ENCODE measurements at regions not wholly inside any gene's neighbourhood (a gene's known extent, or its start where the extent isn't known, plus 50 kb on each side); places are given as distances from the start of the nearest gene placed in this dataset.
A peak's percentile ranks its signal among the peaks of the same experiment; 100 is the strongest.

GRCh38 chr5:1748271-1748670 is 51.4 kb downstream of the MRPL36 start:
- Mint-ChIP-seq H3K27me3 (ENCODE audit: low read depth in 3 of 3) (peaks cover 0 to 4% (median 3%) of the 10 kb centered on the region in 3 donors), H3K9me3 (no peaks in the 10 kb centered on the region), H3K4me3 (no peak overlapping the region), H3K36me3 (no peaks in the 10 kb centered on the region), H3K27ac (no peak overlapping the region), H3K4me1 (no peaks in the 10 kb centered on the region)
- DNase-seq = no peak

DNA sequence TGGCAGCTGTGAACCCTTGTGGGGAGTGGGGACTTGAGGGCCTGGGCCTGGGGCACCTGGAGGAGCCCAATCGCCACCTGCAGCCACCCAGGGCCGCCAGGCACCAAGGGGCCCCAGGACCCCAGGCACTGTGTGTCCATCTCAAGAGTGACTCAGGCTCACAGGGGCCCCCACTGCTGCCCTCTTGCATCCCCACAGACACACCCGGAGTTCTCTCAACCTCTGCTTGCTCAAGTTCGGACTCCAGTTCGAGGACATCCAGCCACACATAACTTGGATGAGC is 51.9 kb downstream of the MRPL36 start:
- Mint-ChIP-seq H3K27me3 (ENCODE audit: low read depth in 3 of 3) (peaks cover 0 to 7% (median 2%) of the 10 kb centered on the region in 3 donors), H3K4me1 (no peaks in the 10 kb centered on the region), H3K9me3 (no peaks in the 10 kb centered on the region), H3K4me3 (no peak overlapping the region), H3K27ac (no peak overlapping the region), H3K36me3 (no peaks in the 10 kb centered on the region)
- no peak for DNase-seq

DNA sequence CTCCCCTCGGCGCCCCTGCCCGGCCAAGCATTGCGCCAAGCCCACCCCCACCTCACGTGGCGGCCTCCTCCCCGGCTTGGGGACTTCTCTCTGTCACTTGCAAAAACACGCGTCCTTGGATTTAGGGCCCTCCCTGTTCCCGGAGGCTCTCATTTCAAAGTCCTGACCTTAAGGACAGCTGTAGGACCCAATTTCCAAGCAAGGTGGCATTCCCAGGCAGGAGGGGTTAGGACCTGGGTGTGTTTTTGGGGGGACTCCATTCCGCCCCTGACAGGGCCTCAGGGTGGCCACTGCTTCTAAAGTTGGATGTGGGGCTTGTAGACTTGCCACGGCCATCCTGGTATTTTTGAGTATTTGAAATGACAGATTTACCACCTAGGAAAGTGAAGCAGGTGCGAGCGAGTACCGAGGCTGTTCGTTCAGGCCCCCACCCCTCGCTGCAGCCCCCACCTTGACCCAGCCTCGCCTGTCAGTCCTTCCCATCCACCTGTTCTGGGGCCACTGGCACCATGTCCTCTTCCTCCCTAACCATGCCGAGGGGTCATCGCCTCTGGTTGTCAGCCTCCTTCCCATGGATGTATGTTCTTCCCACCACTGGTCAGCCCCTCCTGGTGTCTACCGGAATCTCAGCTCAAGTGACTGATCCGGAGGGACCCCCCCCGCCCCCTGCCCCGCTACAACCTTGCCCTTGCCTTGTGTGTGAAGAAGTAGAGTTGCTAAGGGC is 52.4 kb downstream of the MRPL36 start:
- no peak for DNase-seq
- Mint-ChIP-seq H3K36me3 (no peaks in the 10 kb centered on the region), H3K9me3 (no peaks in the 10 kb centered on the region), H3K4me1 (no peaks in the 10 kb centered on the region), H3K4me3 (no peak overlapping the region), H3K27ac (no peak overlapping the region), H3K27me3 (ENCODE audit: low read depth in 3 of 3) (peaks cover 0 to 7% (median 0%) of the 10 kb centered on the region in 3 donors)

DNA sequence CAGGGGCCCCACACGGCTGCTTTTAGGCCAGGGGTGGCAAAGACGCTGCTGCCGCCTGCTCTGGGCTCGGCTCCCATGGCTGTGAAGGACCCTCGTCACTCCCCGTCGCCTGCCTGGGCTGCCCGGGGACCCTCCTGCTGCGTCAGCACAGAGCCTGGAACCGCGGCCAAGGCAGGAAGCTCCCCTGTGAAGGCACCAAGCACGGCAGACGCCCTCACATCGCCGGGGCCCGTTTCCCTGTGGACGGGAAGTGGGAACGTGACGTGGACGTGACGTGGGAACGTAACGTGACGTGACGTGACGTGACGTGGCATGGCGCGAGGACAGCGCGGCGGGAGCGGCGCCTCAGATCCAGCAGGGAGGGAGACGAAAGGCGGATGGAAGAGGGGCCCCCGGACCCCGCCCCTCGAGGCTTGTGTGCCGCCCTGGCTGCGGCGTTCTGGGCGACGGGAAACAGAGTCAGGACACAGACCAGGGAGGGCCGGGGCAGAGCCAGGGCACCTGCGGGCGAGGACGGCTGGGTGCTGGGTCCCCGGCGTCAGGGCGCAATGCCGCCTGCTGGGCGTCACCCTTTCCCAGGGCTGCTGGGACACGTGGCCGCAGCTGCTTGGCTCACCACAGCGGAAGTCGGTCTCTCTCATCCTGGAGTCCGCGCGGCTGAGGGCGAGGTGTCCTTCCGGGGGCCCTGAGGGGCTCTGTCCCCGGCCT is 53.1 kb downstream of the MRPL36 start:
- H3K27ac Mint-ChIP-seq = no peak overlapping the region
- peaks cover 0 to 11% (median 2%) of the 10 kb centered on the region in 3 donors for H3K27me3 Mint-ChIP-seq (ENCODE audit: low read depth in 3 of 3)
- no peaks in the 10 kb centered on the region for H3K9me3 Mint-ChIP-seq
- H3K4me3 Mint-ChIP-seq = no peak overlapping the region
- no peaks in the 10 kb centered on the region for H3K4me1 Mint-ChIP-seq
- DNase-seq = no peak
- H3K36me3 Mint-ChIP-seq = no peaks in the 10 kb centered on the region

- Mint-ChIP-seq H3K9me3 (no peaks in the 10 kb centered on the region), H3K27me3 (ENCODE audit: low read depth in 3 of 3) (peaks cover 0 to 11% (median 2%) of the 10 kb centered on the region in 3 donors), H3K36me3 (no peaks in the 10 kb centered on the region), H3K4me3 (no peak overlapping the region), H3K4me1 (no peaks in the 10 kb centered on the region), H3K27ac (no peak overlapping the region)
- no peak for DNase-seq
These were observed 53.8 kb downstream of the MRPL36 start for GRCh38 chr5:1745796-1746370.

GRCh38 chr5:1745123-1745795 is 54.4 kb downstream of the MRPL36 start:
- no peaks in the 10 kb centered on the region for H3K4me1 Mint-ChIP-seq
- no peak overlapping the region for H3K27ac Mint-ChIP-seq
- DNase-seq = no peak
- no peak overlapping the region for H3K4me3 Mint-ChIP-seq
- H3K9me3 Mint-ChIP-seq = no peaks in the 10 kb centered on the region
- H3K36me3 Mint-ChIP-seq = no peaks in the 10 kb centered on the region
- peaks cover 0 to 11% (median 2%) of the 10 kb centered on the region in 3 donors for H3K27me3 Mint-ChIP-seq (ENCODE audit: low read depth in 3 of 3)

- Mint-ChIP-seq H3K9me3 (peaks cover 0 to 7% (median 0%) of the 10 kb centered on the region in 6 donors), H3K27ac (peak overlapping the region in 1 of 6 donors; percentile 34), H3K4me1 (no peaks in the 10 kb centered on the region), H3K36me3 (no peaks in the 10 kb centered on the region), H3K27me3 (ENCODE audit: low read depth in 3 of 3) (peaks cover 0 to 12% (median 2%) of the 10 kb centered on the region in 3 donors), H3K4me3 (no peak overlapping the region)
- no peak for DNase-seq
These were observed 55.1 kb downstream of the MRPL36 start for GRCh38 chr5:1744393-1745122.

GRCh38 chr5:1743769-1744085 is 55.9 kb downstream of the MRPL36 start:
- no peak for DNase-seq
- no peaks in the 10 kb centered on the region for H3K4me1 Mint-ChIP-seq
- H3K27ac Mint-ChIP-seq = no peak overlapping the region
- H3K9me3 Mint-ChIP-seq = peaks cover 0 to 8% (median 0%) of the 10 kb centered on the region in 6 donors
- no peaks in the 10 kb centered on the region for H3K36me3 Mint-ChIP-seq
- H3K27me3 Mint-ChIP-seq (ENCODE audit: low read depth in 3 of 3) = peaks cover 0 to 13% (median 2%) of the 10 kb centered on the region in 3 donors
- H3K4me3 Mint-ChIP-seq = no peak overlapping the region

- no peaks in the 10 kb centered on the region for H3K4me1 Mint-ChIP-seq
- DNase-seq = no peak
- H3K27ac Mint-ChIP-seq = no peak overlapping the region
- H3K36me3 Mint-ChIP-seq = no peaks in the 10 kb centered on the region
- peaks cover 0 to 8% (median 0%) of the 10 kb centered on the region in 6 donors for H3K9me3 Mint-ChIP-seq
- H3K4me3 Mint-ChIP-seq = no peak overlapping the region
- peaks cover 0 to 13% (median 2%) of the 10 kb centered on the region in 3 donors for H3K27me3 Mint-ChIP-seq (ENCODE audit: low read depth in 3 of 3)
These were observed 56.4 kb downstream of the MRPL36 start for GRCh38 chr5:1743061-1743768.

- Mint-ChIP-seq H3K27ac (no peak overlapping the region), H3K27me3 (ENCODE audit: low read depth in 3 of 3) (peaks cover 2 to 9% (median 4%) of the 10 kb centered on the region in 3 donors), H3K9me3 (peaks cover 0 to 8% (median 0%) of the 10 kb centered on the region in 6 donors), H3K36me3 (no peaks in the 10 kb centered on the region), H3K4me3 (no peak overlapping the region), H3K4me1 (no peaks in the 10 kb centered on the region)
- DNase-seq = peak; percentile 15 to 43 (median 36)
These were observed 61.7 kb downstream of the MRPL36 start for GRCh38 chr5:1737790-1738405.

DNA sequence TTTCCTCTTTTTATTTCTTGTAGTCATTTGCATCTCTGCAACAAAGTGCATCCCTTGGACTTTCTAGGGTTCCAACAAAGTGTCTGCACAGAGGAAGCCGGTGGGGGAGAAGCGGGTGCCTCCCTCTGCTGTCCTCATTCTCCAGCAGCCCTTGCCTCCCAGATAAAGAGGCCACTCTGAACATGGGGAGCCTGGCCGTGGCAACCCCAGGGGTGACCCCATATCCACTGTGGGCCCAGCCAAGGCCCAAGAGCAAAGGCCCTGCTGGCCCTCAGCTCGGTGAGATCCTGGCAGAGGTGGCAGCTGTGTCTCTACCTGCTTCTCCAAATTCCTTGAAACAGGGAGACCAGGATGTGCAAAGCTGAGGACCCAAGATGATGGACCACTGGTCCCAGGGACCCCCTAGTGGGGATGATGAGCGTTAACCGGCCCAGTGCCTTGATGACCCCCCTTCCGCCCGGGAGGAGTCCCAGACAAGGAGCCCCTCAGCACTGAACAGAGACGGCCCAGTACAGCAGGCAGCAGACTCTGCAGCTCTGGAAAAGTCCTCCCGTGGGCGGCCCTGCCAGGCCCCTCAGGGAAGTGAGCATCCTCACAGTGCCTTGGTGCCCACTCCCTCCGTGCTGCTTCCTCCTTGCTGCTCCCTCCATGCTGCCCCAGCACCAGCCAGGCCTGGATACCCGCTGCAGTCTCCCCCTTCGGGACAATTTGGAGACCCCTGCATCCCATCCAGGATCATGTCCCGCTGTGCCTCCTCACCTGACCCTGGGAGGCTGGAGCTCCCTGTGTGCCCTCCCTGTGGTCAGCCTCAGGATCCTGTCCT is 62.5 kb downstream of the MRPL36 start:
- peaks cover 0 to 8% (median 0%) of the 10 kb centered on the region in 6 donors for H3K9me3 Mint-ChIP-seq

DNA sequence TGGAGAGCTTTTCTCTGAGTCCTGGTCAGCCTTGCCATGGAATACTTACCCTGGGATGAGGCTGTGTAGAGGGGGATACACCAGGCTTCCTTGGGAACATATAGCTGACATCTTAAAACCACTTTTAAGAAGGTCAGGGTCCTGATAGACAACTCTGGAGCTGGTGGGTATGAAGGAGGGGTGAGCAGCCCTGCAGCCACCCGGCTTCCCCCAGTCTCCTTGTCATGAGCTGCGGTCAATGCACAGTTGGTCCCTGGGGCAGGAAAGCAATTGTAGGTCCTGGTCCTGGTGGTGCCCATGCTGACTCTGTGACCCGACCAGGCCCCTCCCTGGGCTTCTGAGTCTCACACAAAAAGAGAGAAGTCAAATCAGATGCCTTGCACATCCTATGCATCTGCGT is 63.6 kb downstream of the MRPL36 start:
- Mint-ChIP-seq H3K36me3 (no peaks in the 10 kb centered on the region), H3K4me3 (no peak overlapping the region), H3K27me3 (ENCODE audit: low read depth in 3 of 3) (peaks cover 3 to 4% (median 4%) of the 10 kb centered on the region in 3 donors), H3K4me1 (no peaks in the 10 kb centered on the region), H3K27ac (no peak overlapping the region), H3K9me3 (peaks cover 0 to 8% (median 0%) of the 10 kb centered on the region in 6 donors)
- DNase-seq = no peak

More for the DNA sequence above, 62.5 kb downstream of the MRPL36 start:
- Mint-ChIP-seq H3K4me1 (no peaks in the 10 kb centered on the region), H3K27ac (no peak overlapping the region), H3K27me3 (ENCODE audit: low read depth in 3 of 3) (peaks cover 3 to 7% (median 6%) of the 10 kb centered on the region in 3 donors), H3K36me3 (no peaks in the 10 kb centered on the region), H3K4me3 (no peak overlapping the region)
- no peak for DNase-seq
